GM21619 (cell line): ENCODE measurements at regions not wholly inside any gene's neighbourhood (a gene's known extent, or its start where the extent isn't known, plus 50 kb on each side); places are given as distances from the start of the nearest gene placed in this dataset.

ENCODE experiments used
- ATAC-seq: cut with Tn5 transposase; IDR thresholded peaks from one replicate; pipeline ENCODE4 v1.9.1; 2021; ENCODE audit not compliant: unreplicated experiment

- ATAC-seq, result no peak
Measured at GRCh38 chr13:63944911-63945310, 2529.3 kb upstream of the PCDH20 start.

GRCh38 chr13:63942372-63942771, 2526.7 kb upstream of the PCDH20 start:
- ATAC-seq, result no peak

GRCh38 chr13:63938851-63939250, 2523.2 kb upstream of the PCDH20 start:
- no peak for ATAC-seq

GRCh38 chr13:63910511-63910910, 2494.9 kb upstream of the PCDH20 start:
- ATAC-seq, result no peak

GRCh38 chr13:63909726-63910375, 2494.2 kb upstream of the PCDH20 start:
- no peak for ATAC-seq

- ATAC-seq, result no peak
Measured at GRCh38 chr13:63902141-63902540, 2486.5 kb upstream of the PCDH20 start.

GRCh38 chr13:63901630-63902029, 2486.0 kb upstream of the PCDH20 start:
- no peak for ATAC-seq

- no peak for ATAC-seq
Measured at GRCh38 chr13:63900406-63900805, 2484.8 kb upstream of the PCDH20 start.

GRCh38 chr13:63896321-63896720, 2480.7 kb upstream of the PCDH20 start:
- ATAC-seq, result no peak

- ATAC-seq, result no peak
Measured at GRCh38 chr13:63882052-63882451, 2466.4 kb upstream of the PCDH20 start.

GRCh38 chr13:63880705-63881104, 2465.1 kb upstream of the PCDH20 start:
- ATAC-seq, result no peak

- ATAC-seq, result no peak
Measured at GRCh38 chr13:63873936-63874335, 2458.3 kb upstream of the PCDH20 start.

GRCh38 chr13:63864171-63864902, 2448.7 kb upstream of the PCDH20 start:
- ATAC-seq, result no peak

- ATAC-seq, result no peak
Measured at GRCh38 chr13:63855457-63856118, 2439.9 kb upstream of the PCDH20 start.

- ATAC-seq, result no peak
Measured at GRCh38 chr13:63853816-63854215, 2438.2 kb upstream of the PCDH20 start.

GRCh38 chr13:63851526-63851925, 2435.9 kb upstream of the PCDH20 start:
- no peak for ATAC-seq

- ATAC-seq, result no peak
Measured at GRCh38 chr13:63843766-63844699, 2428.4 kb upstream of the PCDH20 start.

GRCh38 chr13:63842102-63842501, 2426.5 kb upstream of the PCDH20 start:
- no peak for ATAC-seq

- no peak for ATAC-seq
Measured at GRCh38 chr13:63840551-63841421, 2425.1 kb upstream of the PCDH20 start.
